ENCODE measurements at regions not wholly inside any gene's neighbourhood (a gene's known extent, or its start where the extent isn't known, plus 50 kb on each side); places are given as distances from the start of the nearest gene placed in this dataset.

GRCh38 chr9:119639287-119639955 is 270.2 kb upstream of the BRINP1 start:
- TF ChIP-seq CTCF (conservative IDR thresholded peaks at IDR 0.05; ENCODE audit: low read length) (no peak), EZH2phosphoT487 (IDR thresholded peaks at IDR 0.05; ENCODE audit: borderline replicate concordance, low read depth, low read length) (no peak)

Measured in OCI-LY7 (cell line).